HepG2 (cell line): ENCODE measurements at regions not wholly inside any gene's neighbourhood (a gene's known extent, or its start where the extent isn't known, plus 50 kb on each side); places are given as distances from the start of the nearest gene placed in this dataset.
"Not testable (repeated sequence)": the region's sequence is repeated elsewhere in the genome, so short reads cannot be mapped to it uniquely, and the experiment has no call there.

ENCODE experiments used
- EZH2 ChIP-seq: conservative IDR thresholded peaks from 2 replicates; pipeline ENCODE4 v1.6.1; 2012; ENCODE audit warnings: mild to moderate bottlenecking, low read depth, low read length, moderate library complexity
- ZNF570 ChIP-seq: sonication (generic); formaldehyde crosslinking; IDR thresholded peaks from 2 replicates; pipeline ENCODE4 v1.4.0; 2020; ENCODE audit warnings: mild to moderate bottlenecking, missing genetic modification reagents, borderline replicate concordance

GRCh38 chr2:58318949-58319348 lies 77.8 kb upstream of the FANCL start:
- TF ChIP-seq EZH2, ZNF570: not testable (repeated sequence)
